GM12864 (cell line): ENCODE measurements at regions not wholly inside any gene's neighbourhood (a gene's known extent, or its start where the extent isn't known, plus 50 kb on each side); places are given as distances from the start of the nearest gene placed in this dataset.
"Not testable (repeated sequence)": the region's sequence is repeated elsewhere in the genome, so short reads cannot be mapped to it uniquely, and the experiment has no call there.

Source experiments
- DNase-seq: peaks from one replicate; pipeline ENCODE4 v3.0.0-alpha.2; 2011; ENCODE audit warnings: low read depth
- H3K4me3 ChIP-seq: 2 replicates; pipeline ENCODE4 v1.5.1; 2011; ENCODE audit warnings: mild to moderate bottlenecking, low read depth, low read length, control low read depth
- TF ChIP-seq, protein P1 (sequence below): IDR thresholded peaks from 2 replicates; pipeline ENCODE4 v1.5.1; 2011; ENCODE audit warnings: low read depth, mild to moderate bottlenecking, moderate library complexity, low read length, control low read depth, inconsistent platforms; ENCODE audit errors: missing control alignments

DNA sequence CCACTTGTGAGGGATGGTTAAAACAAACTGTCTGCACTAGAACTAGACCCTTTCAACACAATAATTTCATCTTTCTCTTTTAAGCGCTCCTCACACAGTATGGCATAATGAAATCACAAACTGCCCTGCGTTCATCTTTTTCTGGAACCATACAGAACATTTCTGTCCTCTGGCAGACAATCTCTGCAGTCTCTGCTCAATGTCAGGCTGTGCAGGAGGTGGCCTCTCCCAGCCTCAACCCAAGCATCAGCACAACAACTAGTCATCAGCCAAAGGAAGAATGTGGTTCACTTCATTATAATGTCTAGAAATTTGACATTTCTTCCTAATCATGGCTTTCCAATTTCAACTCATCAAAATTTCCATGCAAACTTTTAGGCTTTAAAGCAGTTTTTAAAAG, 125.1 kb upstream of the STARD13 start:
- TF ChIP-seq, protein P1, sequence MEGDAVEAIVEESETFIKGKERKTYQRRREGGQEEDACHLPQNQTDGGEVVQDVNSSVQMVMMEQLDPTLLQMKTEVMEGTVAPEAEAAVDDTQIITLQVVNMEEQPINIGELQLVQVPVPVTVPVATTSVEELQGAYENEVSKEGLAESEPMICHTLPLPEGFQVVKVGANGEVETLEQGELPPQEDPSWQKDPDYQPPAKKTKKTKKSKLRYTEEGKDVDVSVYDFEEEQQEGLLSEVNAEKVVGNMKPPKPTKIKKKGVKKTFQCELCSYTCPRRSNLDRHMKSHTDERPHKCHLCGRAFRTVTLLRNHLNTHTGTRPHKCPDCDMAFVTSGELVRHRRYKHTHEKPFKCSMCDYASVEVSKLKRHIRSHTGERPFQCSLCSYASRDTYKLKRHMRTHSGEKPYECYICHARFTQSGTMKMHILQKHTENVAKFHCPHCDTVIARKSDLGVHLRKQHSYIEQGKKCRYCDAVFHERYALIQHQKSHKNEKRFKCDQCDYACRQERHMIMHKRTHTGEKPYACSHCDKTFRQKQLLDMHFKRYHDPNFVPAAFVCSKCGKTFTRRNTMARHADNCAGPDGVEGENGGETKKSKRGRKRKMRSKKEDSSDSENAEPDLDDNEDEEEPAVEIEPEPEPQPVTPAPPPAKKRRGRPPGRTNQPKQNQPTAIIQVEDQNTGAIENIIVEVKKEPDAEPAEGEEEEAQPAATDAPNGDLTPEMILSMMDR, result no peak
- H3K4me3 ChIP-seq, result no peak overlapping the region
- DNase-seq, result no peak

DNA sequence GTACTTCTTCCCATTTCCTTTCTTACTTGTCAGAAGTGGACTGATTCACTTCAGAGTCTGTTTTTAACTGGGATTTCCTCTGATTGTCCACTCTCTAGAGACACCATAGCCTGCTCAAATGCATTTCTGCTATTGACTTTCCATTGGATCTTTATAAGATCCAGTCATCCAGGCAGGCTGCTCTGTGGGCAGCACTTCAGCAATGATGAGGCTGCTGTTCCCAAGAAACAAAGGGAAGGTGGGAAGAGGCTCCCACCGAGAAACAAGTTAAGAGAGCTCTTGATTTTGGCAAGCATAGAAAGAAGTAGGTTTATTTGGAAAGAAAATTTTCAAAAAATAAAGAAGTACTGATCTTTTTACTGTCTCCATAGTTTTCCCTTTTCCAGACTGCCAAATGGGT, 125.8 kb upstream of the STARD13 start:
- DNase-seq, result no peak
- H3K4me3 ChIP-seq, result no peak overlapping the region
- TF ChIP-seq, protein P1, result no peak

DNA sequence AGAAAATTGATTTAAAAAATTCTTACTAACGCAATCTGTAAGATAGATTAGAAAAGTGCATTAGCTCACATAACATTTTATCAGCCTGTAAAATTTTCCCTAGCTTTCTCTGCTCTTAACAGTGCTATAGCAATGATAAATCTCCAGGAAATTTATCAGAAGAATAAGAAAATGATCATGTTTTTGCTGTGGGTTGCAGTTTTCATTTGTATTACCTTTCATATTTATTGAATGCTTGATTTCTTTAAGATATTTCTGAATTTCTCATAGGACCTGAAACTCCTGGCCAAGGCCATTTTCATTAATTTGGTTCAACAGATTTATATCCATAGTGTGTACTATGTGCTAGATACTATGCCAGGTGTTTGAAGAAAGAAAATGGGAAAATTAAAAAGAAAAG, 130.3 kb upstream of the STARD13 start:
- DNase-seq, result no peak
- TF ChIP-seq, protein P1, result no peak
- H3K4me3 ChIP-seq, result no peak overlapping the region

DNA sequence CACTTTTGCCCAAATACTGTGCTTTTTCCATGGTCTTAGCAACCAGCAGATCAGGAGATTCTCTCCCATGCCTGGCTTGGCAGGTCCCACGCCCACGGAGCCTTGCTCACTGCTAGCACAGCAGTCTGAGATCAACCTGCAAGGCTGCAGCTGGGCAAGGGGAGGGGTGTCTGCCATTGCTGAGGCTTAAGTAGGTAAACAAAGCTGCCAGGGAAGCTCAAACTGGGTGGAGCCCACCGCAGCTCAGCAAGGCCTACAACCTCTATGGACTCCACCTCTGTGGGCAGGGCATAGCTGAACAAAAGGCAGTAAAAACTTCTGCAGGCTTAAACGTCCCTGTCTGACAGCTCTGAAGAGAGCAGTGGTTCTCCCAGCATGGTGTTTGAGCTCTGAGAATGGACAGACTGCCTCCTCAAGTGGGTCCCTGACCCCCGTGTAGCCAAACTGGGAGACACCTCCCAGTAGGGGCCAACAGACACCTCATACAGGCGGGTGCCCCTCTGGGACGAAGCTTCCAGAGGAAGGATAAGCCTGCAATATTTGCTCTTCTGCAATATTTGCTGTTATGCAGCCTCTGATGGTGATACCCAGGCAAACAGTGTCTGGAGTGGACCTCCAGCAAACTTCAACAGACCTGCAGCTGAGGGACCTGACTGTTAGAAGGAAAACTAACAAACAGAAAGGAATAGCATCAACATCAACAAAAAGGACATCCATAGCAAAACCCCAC, 132.8 kb upstream of the STARD13 start:
- not testable (repeated sequence) for DNase-seq, H3K4me3 ChIP-seq

DNA sequence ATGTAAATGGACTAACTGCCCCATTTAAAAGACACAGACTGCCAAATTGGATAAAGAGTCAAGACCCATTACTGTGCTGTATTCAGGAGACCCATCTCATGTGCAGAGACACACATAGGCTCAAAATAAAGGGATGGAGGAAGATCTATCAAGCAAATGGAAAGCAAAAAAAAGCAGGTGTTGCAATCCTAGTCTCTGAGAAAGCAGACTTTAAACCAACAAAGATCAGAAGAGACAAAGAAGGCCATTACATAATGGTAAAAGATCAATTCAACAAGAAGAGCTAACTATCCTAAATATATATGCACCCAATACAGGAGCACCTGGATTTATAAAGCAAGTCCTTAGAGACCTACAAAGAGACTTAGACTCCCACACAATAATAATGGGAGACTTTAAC, 134.6 kb upstream of the STARD13 start:
- DNase-seq, result not testable (repeated sequence)

DNA sequence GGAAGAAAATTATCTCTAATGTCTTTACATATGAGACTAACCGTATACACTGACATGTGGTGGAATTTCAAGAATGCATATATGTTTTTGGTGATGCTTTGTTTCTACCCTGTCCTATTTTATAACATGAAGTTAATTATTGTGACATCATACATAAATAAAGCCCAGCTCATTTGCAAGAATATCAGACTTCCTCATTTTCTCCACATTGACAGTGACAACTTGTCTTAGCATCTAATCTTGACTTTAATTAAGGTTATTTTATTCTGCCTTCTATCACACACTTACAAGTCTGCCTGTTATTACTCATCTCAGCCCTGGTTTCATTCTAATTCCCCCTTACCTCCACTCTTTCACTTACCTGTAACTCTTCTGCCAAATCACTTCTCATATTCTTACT, 140.6 kb upstream of the STARD13 start:
- TF ChIP-seq, protein P1, result no peak
- no peak for DNase-seq
- H3K4me3 ChIP-seq, result no peak overlapping the region

More for the DNA sequence above, 134.6 kb upstream of the STARD13 start:
- not testable (repeated sequence) for H3K4me3 ChIP-seq

DNA sequence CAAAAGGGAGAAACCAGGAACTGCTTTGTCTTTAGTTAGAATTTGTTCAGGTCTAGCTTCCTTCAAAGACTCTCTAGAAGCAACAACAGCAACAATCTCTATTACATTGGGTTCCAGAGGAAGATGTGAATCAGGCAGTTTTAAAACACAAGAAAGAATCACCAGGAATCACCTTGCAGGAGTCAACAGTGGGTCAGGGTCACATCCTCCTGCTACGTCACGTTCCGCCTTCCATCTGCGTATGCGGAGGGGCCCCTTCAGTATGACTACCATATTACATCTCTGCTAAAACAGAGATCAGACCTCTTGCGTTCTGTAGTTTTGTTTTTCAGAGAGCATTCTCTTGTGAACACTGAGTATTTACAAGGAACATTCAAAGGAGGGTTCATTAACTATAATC, 147.8 kb upstream of the STARD13 start:
- TF ChIP-seq, protein P1, result no peak
- no peak for DNase-seq
- no peak overlapping the region for H3K4me3 ChIP-seq

DNA sequence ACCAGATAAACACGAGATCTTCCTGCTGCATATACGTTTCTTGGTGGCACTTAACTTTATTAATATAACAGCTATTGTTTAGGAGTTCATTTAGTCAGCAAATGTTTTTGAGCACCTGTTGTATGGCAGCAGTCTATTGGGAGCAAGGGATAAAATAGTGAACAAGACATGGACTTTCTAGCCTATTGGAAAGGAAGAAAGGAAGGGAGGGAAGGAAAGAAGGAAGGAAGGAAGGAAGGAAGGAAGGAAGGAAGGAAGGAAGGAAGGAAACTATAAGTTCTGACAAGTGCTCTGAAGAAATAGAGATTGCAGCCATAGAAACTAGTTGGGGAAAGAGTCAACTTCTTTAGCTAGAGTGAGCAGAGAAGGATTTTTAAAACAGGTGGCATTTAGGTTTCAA, 149.1 kb upstream of the STARD13 start:
- TF ChIP-seq, protein P1, result no peak
- H3K4me3 ChIP-seq, result no peak overlapping the region
- no peak for DNase-seq
